Uterus (tissue), 2 donors: ENCODE measurements at regions not wholly inside any gene's neighbourhood (a gene's known extent, or its start where the extent isn't known, plus 50 kb on each side); places are given as distances from the start of the nearest gene placed in this dataset.

Experiments used
- POLR2A ChIP-seq, 2 donors: fragments of 450-650 bp; IDR thresholded peaks; one replicate each; pipeline ENCODE4 v1.6.1; 2016; ENCODE audit warnings: antibody characterized with exemption in 2 of 2, mild to moderate bottlenecking in 1 of 2, moderate library complexity in 1 of 2
- TF ChIP-seq, protein P1 (sequence below), 4 experiments: fragments of 200-600 bp in 2 of 4; fragments of 450-650 bp in 2 of 4; sonication (generic) in 2 of 4; IDR thresholded peaks; one replicate each; pipeline ENCODE4 v1.5.1; 2016 to 2019; ENCODE audit warnings: antibody characterized with exemption in 4 of 4, mild to moderate bottlenecking in 2 of 4, moderate library complexity in 1 of 4

GRCh38 chr14:94934276-94934810 lies 164.4 kb upstream of the GSC start:
- TF ChIP-seq, protein P1, sequence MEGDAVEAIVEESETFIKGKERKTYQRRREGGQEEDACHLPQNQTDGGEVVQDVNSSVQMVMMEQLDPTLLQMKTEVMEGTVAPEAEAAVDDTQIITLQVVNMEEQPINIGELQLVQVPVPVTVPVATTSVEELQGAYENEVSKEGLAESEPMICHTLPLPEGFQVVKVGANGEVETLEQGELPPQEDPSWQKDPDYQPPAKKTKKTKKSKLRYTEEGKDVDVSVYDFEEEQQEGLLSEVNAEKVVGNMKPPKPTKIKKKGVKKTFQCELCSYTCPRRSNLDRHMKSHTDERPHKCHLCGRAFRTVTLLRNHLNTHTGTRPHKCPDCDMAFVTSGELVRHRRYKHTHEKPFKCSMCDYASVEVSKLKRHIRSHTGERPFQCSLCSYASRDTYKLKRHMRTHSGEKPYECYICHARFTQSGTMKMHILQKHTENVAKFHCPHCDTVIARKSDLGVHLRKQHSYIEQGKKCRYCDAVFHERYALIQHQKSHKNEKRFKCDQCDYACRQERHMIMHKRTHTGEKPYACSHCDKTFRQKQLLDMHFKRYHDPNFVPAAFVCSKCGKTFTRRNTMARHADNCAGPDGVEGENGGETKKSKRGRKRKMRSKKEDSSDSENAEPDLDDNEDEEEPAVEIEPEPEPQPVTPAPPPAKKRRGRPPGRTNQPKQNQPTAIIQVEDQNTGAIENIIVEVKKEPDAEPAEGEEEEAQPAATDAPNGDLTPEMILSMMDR (IDR thresholded peaks at IDR 0.05), result no peak
- TF ChIP-seq POLR2A (IDR thresholded peaks at IDR 0.05), result no peak
